Chondrocyte (in vitro differentiated cells): ENCODE measurements at regions not wholly inside any gene's neighbourhood (a gene's known extent, or its start where the extent isn't known, plus 50 kb on each side); places are given as distances from the start of the nearest gene placed in this dataset.
"Not testable (repeated sequence)": the region's sequence is repeated elsewhere in the genome, so short reads cannot be mapped to it uniquely, and the experiment has no call there.

Source experiments
- DNase-seq: peaks from one replicate; pipeline ENCODE4 v3.0.0; 2021; ENCODE audit warnings: mixed read lengths, low spot score
- H3K27ac Mint-ChIP-seq: one replicate; pipeline ENCODE4 v1.8.0; 2021; ENCODE audit warnings: mild to moderate bottlenecking, moderate library complexity, mixed read lengths; ENCODE audit not compliant: unreplicated experiment
- H3K27me3 Mint-ChIP-seq: 2 replicates; pipeline ENCODE4 v1.8.0; 2021; ENCODE audit warnings: low read depth, mixed read lengths
- H3K36me3 Mint-ChIP-seq: 2 replicates; pipeline ENCODE4 v1.8.0; 2021; ENCODE audit warnings: low read depth, mixed read lengths
- H3K4me1 Mint-ChIP-seq: 2 replicates; pipeline ENCODE4 v1.8.0; 2021; ENCODE audit warnings: low read depth, mild to moderate bottlenecking, mixed read lengths
- H3K4me3 Mint-ChIP-seq: one replicate; pipeline ENCODE4 v1.8.0; 2021; ENCODE audit warnings: mild to moderate bottlenecking, moderate library complexity, mixed read lengths; ENCODE audit not compliant: unreplicated experiment
- H3K9me3 Mint-ChIP-seq: 2 replicates; pipeline ENCODE4 v1.8.0; 2021; ENCODE audit warnings: low read depth, mixed read lengths
- TF ChIP-seq, protein P1 (sequence below): fragments of 200-600 bp; sonication (generic); IDR thresholded peaks from 2 replicates; pipeline ENCODE4 v1.5.0; 2021; ENCODE audit warnings: antibody characterized with exemption, mild to moderate bottlenecking, moderate library complexity

GRCh38 chr5:93682471-93683404, 58.7 kb downstream of the POU5F2 start:
- not testable (repeated sequence) for DNase-seq, H3K36me3 Mint-ChIP-seq, H3K27me3 Mint-ChIP-seq
- peaks cover 11% of the 10 kb centered on the region for H3K9me3 Mint-ChIP-seq
- H3K4me3 Mint-ChIP-seq: peak overlapping the region; percentile 55
- H3K4me1 Mint-ChIP-seq: peaks cover 36% of the 10 kb centered on the region
- peak overlapping the region; percentile 87 for H3K27ac Mint-ChIP-seq

DNA sequence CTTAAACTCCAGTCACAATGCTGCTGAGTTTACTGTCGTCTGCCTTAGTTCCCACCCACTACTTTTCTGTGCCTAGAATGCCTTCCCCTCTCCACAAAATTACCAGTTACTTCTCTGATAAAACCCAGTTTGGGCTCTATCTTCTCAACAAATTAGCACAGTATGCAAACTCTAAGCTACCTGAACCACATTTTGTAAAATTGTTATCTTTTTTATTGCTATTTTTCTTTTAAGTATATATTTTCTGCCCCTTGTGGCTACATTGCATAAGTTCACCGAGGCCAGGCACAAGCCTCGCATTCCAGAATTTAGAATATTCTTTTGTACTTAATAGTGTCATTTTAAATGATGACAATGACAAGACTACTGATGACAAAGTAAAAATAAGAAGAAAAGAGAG, 60.0 kb downstream of the POU5F2 start:
- peak overlapping the region; percentile 10 for H3K27ac Mint-ChIP-seq
- TF ChIP-seq, protein P1, sequence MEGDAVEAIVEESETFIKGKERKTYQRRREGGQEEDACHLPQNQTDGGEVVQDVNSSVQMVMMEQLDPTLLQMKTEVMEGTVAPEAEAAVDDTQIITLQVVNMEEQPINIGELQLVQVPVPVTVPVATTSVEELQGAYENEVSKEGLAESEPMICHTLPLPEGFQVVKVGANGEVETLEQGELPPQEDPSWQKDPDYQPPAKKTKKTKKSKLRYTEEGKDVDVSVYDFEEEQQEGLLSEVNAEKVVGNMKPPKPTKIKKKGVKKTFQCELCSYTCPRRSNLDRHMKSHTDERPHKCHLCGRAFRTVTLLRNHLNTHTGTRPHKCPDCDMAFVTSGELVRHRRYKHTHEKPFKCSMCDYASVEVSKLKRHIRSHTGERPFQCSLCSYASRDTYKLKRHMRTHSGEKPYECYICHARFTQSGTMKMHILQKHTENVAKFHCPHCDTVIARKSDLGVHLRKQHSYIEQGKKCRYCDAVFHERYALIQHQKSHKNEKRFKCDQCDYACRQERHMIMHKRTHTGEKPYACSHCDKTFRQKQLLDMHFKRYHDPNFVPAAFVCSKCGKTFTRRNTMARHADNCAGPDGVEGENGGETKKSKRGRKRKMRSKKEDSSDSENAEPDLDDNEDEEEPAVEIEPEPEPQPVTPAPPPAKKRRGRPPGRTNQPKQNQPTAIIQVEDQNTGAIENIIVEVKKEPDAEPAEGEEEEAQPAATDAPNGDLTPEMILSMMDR: peak; percentile 76
- peaks cover 48% of the 10 kb centered on the region for H3K4me1 Mint-ChIP-seq
- no peaks in the 10 kb centered on the region for H3K27me3 Mint-ChIP-seq
- peaks cover 7% of the 10 kb centered on the region for H3K9me3 Mint-ChIP-seq
- peaks cover 5% of the 10 kb centered on the region for H3K36me3 Mint-ChIP-seq
- no peak for DNase-seq
- H3K4me3 Mint-ChIP-seq: no peak overlapping the region

GRCh38 chr5:93677359-93677891, 64.0 kb downstream of the POU5F2 start:
- peak overlapping the region; percentile 0 for H3K4me3 Mint-ChIP-seq
- peaks cover 4% of the 10 kb centered on the region for H3K27me3 Mint-ChIP-seq
- peak overlapping the region; percentile 24 for H3K27ac Mint-ChIP-seq
- DNase-seq: no peak
- H3K9me3 Mint-ChIP-seq: no peaks in the 10 kb centered on the region
- TF ChIP-seq, protein P1: no peak
- H3K4me1 Mint-ChIP-seq: peaks cover 40% of the 10 kb centered on the region
- H3K36me3 Mint-ChIP-seq: no peaks in the 10 kb centered on the region

GRCh38 chr5:93676704-93677103, 64.7 kb downstream of the POU5F2 start:
- Mint-ChIP-seq H3K36me3 (no peaks in the 10 kb centered on the region), H3K27me3 (peaks cover 4% of the 10 kb centered on the region), H3K4me1 (peaks cover 33% of the 10 kb centered on the region), H3K9me3 (no peaks in the 10 kb centered on the region), H3K4me3 (no peak overlapping the region), H3K27ac (peak overlapping the region; percentile 24)
- TF ChIP-seq, protein P1: no peak
- no peak for DNase-seq

DNA sequence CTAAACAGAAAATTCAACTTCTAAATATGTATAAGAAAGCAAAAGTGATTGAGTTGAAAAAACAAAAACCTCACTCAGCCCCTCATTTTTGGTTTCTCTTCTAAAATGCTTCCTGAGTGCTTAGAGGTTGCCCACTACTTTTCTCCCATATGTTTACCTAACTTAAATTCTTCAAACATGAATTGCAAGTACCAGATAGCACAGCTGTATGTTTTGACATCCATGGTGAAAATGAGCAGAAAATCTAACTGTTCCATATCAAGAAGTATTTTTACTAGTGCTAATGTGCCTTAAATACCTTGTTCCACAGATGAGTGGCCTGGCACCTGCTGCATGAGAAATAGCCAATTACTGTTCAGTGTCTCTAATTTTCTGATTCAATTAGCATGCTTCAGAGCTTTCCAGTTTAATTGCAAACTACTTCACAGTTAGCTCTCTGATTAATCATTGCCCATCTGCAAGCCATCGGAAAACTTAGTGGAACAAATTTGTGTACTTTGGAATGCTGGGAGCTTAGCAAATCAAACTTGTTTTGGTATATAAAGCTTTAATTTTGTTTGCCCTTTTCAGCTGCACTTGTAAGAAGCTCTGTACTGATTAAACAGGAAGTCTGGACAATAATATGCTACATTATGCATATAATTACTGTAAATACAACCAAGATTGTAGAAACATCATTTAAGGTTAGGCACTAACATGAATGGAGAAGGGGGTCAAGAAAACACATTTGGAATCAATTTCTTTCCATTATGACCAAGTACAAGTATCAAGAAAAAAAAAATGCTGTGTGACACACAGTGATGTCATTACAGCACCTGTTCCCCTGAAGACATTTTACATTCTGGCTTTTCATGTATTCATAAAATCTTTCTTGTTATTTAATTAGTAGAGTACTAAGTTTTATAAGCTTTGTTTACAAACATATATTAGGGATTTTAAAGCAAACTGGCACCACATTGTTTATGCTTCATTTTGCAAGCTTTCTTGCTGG, 65.6 kb downstream of the POU5F2 start:
- DNase-seq: no peak
- H3K4me3 Mint-ChIP-seq: no peak overlapping the region

More for the DNA sequence above, 65.6 kb downstream of the POU5F2 start:
- H3K27me3 Mint-ChIP-seq: peaks cover 4% of the 10 kb centered on the region
- H3K4me1 Mint-ChIP-seq: peaks cover 25% of the 10 kb centered on the region
- H3K36me3 Mint-ChIP-seq: no peaks in the 10 kb centered on the region
- TF ChIP-seq, protein P1: no peak
- H3K27ac Mint-ChIP-seq: no peak overlapping the region
- H3K9me3 Mint-ChIP-seq: no peaks in the 10 kb centered on the region
